BE2C (cell line): ENCODE measurements at regions not wholly inside any gene's neighbourhood (a gene's known extent, or its start where the extent isn't known, plus 50 kb on each side); places are given as distances from the start of the nearest gene placed in this dataset.

Source experiments
- DNase-seq: peaks from one replicate; pipeline ENCODE4 v3.0.0-alpha.2; 2020
- H3K27me3 ChIP-seq: fragments of 250-450 bp; sonication (Bioruptor Pico); 2 replicates; pipeline ENCODE4 v1.5.1; 2020; ENCODE audit warnings: mild to moderate bottlenecking
- H3K36me3 ChIP-seq: fragments of 250-450 bp; sonication (Bioruptor Pico); 2 replicates; pipeline ENCODE4 v1.5.1; 2020; ENCODE audit warnings: mild to moderate bottlenecking
- H3K4me1 ChIP-seq: fragments of 250-450 bp; sonication (Bioruptor Pico); 2 replicates; pipeline ENCODE4 v1.5.1; 2020
- H3K4me3 ChIP-seq: 2 replicates; pipeline ENCODE4 v1.5.1; 2011; ENCODE audit warnings: low read depth, low read length
- H3K9me3 ChIP-seq: fragments of 250-450 bp; sonication (Bioruptor Pico); 2 replicates; pipeline ENCODE4 v1.5.1; 2020
- TF ChIP-seq, protein P1 (sequence below): IDR thresholded peaks from 2 replicates; pipeline ENCODE4 v1.5.1; 2012; ENCODE audit warnings: mild to moderate bottlenecking, low read depth, low read length

DNA sequence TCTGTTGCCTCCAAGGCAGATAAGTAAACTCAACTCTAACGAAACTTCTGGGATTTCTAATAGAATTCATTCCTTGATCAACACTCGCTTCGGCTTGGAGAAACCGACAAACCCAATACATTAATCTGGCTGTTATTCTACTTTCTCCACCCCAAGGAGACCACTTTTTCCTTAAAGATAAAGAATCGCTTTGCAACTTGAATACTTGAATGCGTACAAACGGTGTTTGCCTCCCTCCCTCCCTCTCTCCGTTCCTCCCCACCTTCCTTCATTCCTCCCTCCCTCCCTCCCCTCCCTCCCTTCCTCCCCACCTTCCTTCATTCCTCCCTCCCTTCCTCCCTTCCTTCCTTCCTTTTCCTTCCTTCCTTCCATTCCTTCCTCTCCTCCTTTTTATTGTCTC lies 432.6 kb downstream of the HAPSTR1 start:
- TF ChIP-seq, protein P1, sequence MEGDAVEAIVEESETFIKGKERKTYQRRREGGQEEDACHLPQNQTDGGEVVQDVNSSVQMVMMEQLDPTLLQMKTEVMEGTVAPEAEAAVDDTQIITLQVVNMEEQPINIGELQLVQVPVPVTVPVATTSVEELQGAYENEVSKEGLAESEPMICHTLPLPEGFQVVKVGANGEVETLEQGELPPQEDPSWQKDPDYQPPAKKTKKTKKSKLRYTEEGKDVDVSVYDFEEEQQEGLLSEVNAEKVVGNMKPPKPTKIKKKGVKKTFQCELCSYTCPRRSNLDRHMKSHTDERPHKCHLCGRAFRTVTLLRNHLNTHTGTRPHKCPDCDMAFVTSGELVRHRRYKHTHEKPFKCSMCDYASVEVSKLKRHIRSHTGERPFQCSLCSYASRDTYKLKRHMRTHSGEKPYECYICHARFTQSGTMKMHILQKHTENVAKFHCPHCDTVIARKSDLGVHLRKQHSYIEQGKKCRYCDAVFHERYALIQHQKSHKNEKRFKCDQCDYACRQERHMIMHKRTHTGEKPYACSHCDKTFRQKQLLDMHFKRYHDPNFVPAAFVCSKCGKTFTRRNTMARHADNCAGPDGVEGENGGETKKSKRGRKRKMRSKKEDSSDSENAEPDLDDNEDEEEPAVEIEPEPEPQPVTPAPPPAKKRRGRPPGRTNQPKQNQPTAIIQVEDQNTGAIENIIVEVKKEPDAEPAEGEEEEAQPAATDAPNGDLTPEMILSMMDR, result no peak
- no peaks in the 10 kb centered on the region for H3K36me3 ChIP-seq
- H3K4me3 ChIP-seq, result no peak overlapping the region
- no peaks in the 10 kb centered on the region for H3K9me3 ChIP-seq
- no peaks in the 10 kb centered on the region for H3K4me1 ChIP-seq
- no peak for DNase-seq
- no peaks in the 10 kb centered on the region for H3K27me3 ChIP-seq

GRCh38 chr16:9525037-9525436 lies 433.6 kb downstream of the HAPSTR1 start:
- DNase-seq, result no peak
- TF ChIP-seq, protein P1, result no peak
- Histone ChIP-seq H3K27me3 (no peaks in the 10 kb centered on the region), H3K4me1 (no peaks in the 10 kb centered on the region), H3K4me3 (no peak overlapping the region), H3K9me3 (no peaks in the 10 kb centered on the region), H3K36me3 (no peaks in the 10 kb centered on the region)

- Histone ChIP-seq H3K27me3 (no peaks in the 10 kb centered on the region), H3K36me3 (no peaks in the 10 kb centered on the region), H3K4me1 (no peaks in the 10 kb centered on the region), H3K9me3 (no peaks in the 10 kb centered on the region), H3K4me3 (no peak overlapping the region)
- TF ChIP-seq, protein P1, result no peak
- no peak for DNase-seq
These were observed 435.3 kb downstream of the HAPSTR1 start for GRCh38 chr16:9526791-9527190.

DNA sequence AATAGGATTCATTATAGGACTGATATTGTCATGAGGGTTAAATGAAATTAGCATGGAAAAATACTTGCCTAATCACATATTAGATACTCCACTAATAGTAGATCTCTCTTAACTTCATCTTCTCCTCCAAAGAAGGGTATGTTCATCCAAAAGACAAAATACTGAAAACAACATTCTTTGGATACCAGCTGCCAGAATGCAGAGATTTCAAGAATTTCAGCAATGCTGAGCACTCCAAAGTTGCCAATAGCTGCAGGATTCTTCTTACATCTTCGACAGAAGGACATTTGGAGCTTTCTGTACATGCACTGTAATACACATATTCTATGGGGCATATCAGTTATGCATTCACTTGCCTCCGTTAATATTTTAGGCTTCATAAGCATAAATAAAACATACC lies 436.5 kb downstream of the HAPSTR1 start:
- no peaks in the 10 kb centered on the region for H3K27me3 ChIP-seq
- H3K36me3 ChIP-seq, result no peaks in the 10 kb centered on the region
- DNase-seq, result no peak
- no peak overlapping the region for H3K4me3 ChIP-seq
- H3K9me3 ChIP-seq, result no peaks in the 10 kb centered on the region
- no peaks in the 10 kb centered on the region for H3K4me1 ChIP-seq
- TF ChIP-seq, protein P1, result no peak

GRCh38 chr16:9528511-9529079 lies 437.2 kb downstream of the HAPSTR1 start:
- no peak for DNase-seq
- TF ChIP-seq, protein P1, result no peak
- H3K4me3 ChIP-seq, result no peak overlapping the region
- no peaks in the 10 kb centered on the region for H3K27me3 ChIP-seq
- no peaks in the 10 kb centered on the region for H3K36me3 ChIP-seq
- no peaks in the 10 kb centered on the region for H3K4me1 ChIP-seq
- no peaks in the 10 kb centered on the region for H3K9me3 ChIP-seq

GRCh38 chr16:9533042-9533441 lies 441.6 kb downstream of the HAPSTR1 start:
- no peak overlapping the region for H3K4me3 ChIP-seq
- no peak for DNase-seq
- TF ChIP-seq, protein P1, result no peak
- H3K4me1 ChIP-seq, result no peaks in the 10 kb centered on the region
- no peaks in the 10 kb centered on the region for H3K9me3 ChIP-seq
- H3K27me3 ChIP-seq, result no peaks in the 10 kb centered on the region
- H3K36me3 ChIP-seq, result no peaks in the 10 kb centered on the region
